LoVo (cell line): ENCODE measurements at regions not wholly inside any gene's neighbourhood (a gene's known extent, or its start where the extent isn't known, plus 50 kb on each side); places are given as distances from the start of the nearest gene placed in this dataset.
"Not testable (repeated sequence)": the region's sequence is repeated elsewhere in the genome, so short reads cannot be mapped to it uniquely, and the experiment has no call there.

Experiments
- DNase-seq: peaks from one replicate; pipeline ENCODE4 v3.0.0-alpha.2; 2016; ENCODE audit warnings: low spot score

- DNase-seq: not testable (repeated sequence)
These were observed 64.9 kb upstream of the CTSV start for GRCh38 chr9:97103613-97104383.

- DNase-seq: not testable (repeated sequence)
These were observed 60.6 kb upstream of the CTSV start for GRCh38 chr9:97099540-97099939.

GRCh38 chr9:97096793-97097192 is 57.9 kb upstream of the CTSV start:
- DNase-seq: no peak

- not testable (repeated sequence) for DNase-seq
These were observed 50.4 kb upstream of the CTSV start for GRCh38 chr9:97089361-97089760.
